ENCODE measurements at regions not wholly inside any gene's neighbourhood (a gene's known extent, or its start where the extent isn't known, plus 50 kb on each side); places are given as distances from the start of the nearest gene placed in this dataset.

GRCh38 chr7:106423111-106423510, 138.3 kb upstream of the NAMPT start:
- DNase-seq (ENCODE audit: low read depth, low spot score): no peak
- in situ Hi-C loops (cut with HindIII; ENCODE audit: low sequenced_read_pairs): no loop called here
- H3K4me3 ChIP-seq (ENCODE audit: low read depth, low read length): no peak overlapping the region
- TF ChIP-seq CTCF (IDR thresholded peaks at IDR 0.05; ENCODE audit: low read depth, low read length): no peak

GRCh38 chr7:106421181-106421762, 136.5 kb upstream of the NAMPT start:
- DNase-seq (ENCODE audit: low read depth, low spot score): peak; percentile 94
- no peak overlapping the region for H3K4me3 ChIP-seq (ENCODE audit: low read depth, low read length)
- no peak for TF ChIP-seq CTCF (IDR thresholded peaks at IDR 0.05; ENCODE audit: low read depth, low read length)
- in situ Hi-C loops (cut with HindIII; ENCODE audit: low sequenced_read_pairs): no loop called here

GRCh38 chr7:106420736-106421135, 136.0 kb upstream of the NAMPT start:
- no peak for TF ChIP-seq CTCF (IDR thresholded peaks at IDR 0.05; ENCODE audit: low read depth, low read length)
- no peak for DNase-seq (ENCODE audit: low read depth, low spot score)
- no peak overlapping the region for H3K4me3 ChIP-seq (ENCODE audit: low read depth, low read length)
- in situ Hi-C loops (cut with HindIII; ENCODE audit: low sequenced_read_pairs): no loop called here

- in situ Hi-C loops (cut with HindIII; ENCODE audit: low sequenced_read_pairs): no loop called here
- no peak for TF ChIP-seq CTCF (IDR thresholded peaks at IDR 0.05; ENCODE audit: low read depth, low read length)
- no peak for DNase-seq (ENCODE audit: low read depth, low spot score)
- no peak overlapping the region for H3K4me3 ChIP-seq (ENCODE audit: low read depth, low read length)
These were observed 135.4 kb upstream of the NAMPT start for GRCh38 chr7:106420210-106420609.

GRCh38 chr7:106419455-106420182, 134.8 kb upstream of the NAMPT start:
- in situ Hi-C loops (cut with HindIII; ENCODE audit: low sequenced_read_pairs): no loop called here
- H3K4me3 ChIP-seq (ENCODE audit: low read depth, low read length): no peak overlapping the region
- no peak for DNase-seq (ENCODE audit: low read depth, low spot score)
- TF ChIP-seq CTCF (IDR thresholded peaks at IDR 0.05; ENCODE audit: low read depth, low read length): no peak

- no peak for TF ChIP-seq CTCF (IDR thresholded peaks at IDR 0.05; ENCODE audit: low read depth, low read length)
- DNase-seq (ENCODE audit: low read depth, low spot score): peak; percentile 72
- in situ Hi-C loops (cut with HindIII; ENCODE audit: low sequenced_read_pairs): no loop called here
- no peak overlapping the region for H3K4me3 ChIP-seq (ENCODE audit: low read depth, low read length)
These were observed 133.7 kb upstream of the NAMPT start for GRCh38 chr7:106418526-106418925.
